Panc1 (cell line): ENCODE measurements at regions not wholly inside any gene's neighbourhood (a gene's known extent, or its start where the extent isn't known, plus 50 kb on each side); places are given as distances from the start of the nearest gene placed in this dataset.

ENCODE experiments used
- ATAC-seq: fragments of 200-7000 bp; cut with Tn5 transposase; 2 replicates; pipeline ENCODE4 v1.9.1; 2020; ENCODE audit warnings: mild to moderate bottlenecking, moderate library complexity
- BruUV-seq: library from RNA; stranded (reverse); fragments of 400-500 nt; replicated peaks from 2 replicates; lab custom pipeline; 2021; lab: Mats Ljungman, UMichigan
- CTCF ChIA-PET: fragments of 300-600 bp; sonication (Branson Sonifier 250); formaldehyde crosslinking; loops from one replicate; lab custom pipeline; 2022; ENCODE audit warnings: antibody characterized with exemption; lab: Charles Lee
- POLR2A ChIA-PET: fragments of 300-600 bp; sonication (Branson Sonifier 250); formaldehyde crosslinking; loops from one replicate; lab custom pipeline; 2022; ENCODE audit warnings: antibody characterized with exemption; lab: Charles Lee
- DNase-seq: peaks from one replicate; pipeline ENCODE4 v3.0.0-alpha.2; 2010; ENCODE audit warnings: low read depth, low spot score
- H3K27ac ChIP-seq: 2 replicates; pipeline ENCODE4 v1.5.1; 2011; ENCODE audit warnings: mild to moderate bottlenecking, low read length, inconsistent platforms
- H3K27me3 ChIP-seq: fragments of 200-500 bp; sonication (Bioruptor generic); 2 replicates; pipeline ENCODE4 v1.6.0; 2014; ENCODE audit warnings: low read length, inconsistent platforms; ENCODE audit not compliant: control insufficient read depth, insufficient read depth
- H3K36me3 ChIP-seq: fragments of 200-500 bp; sonication (Bioruptor generic); 2 replicates; pipeline ENCODE4 v1.5.1; 2014; ENCODE audit warnings: inconsistent platforms, mild to moderate bottlenecking, low read length, moderate library complexity; ENCODE audit not compliant: control insufficient read depth, insufficient read depth
- H3K4me1 ChIP-seq: 2 replicates; pipeline ENCODE4 v1.5.1; 2011; ENCODE audit warnings: inconsistent platforms, mild to moderate bottlenecking, low read length, moderate library complexity; ENCODE audit not compliant: control insufficient read depth, insufficient read depth
- H3K4me3 ChIP-seq, 2 experiments: 2 replicates each; pipeline ENCODE4 v1.5.1; 2011 to 2012; ENCODE audit warnings: low read depth in 2 of 2, low read length in 2 of 2, mild to moderate bottlenecking in 2 of 2, inconsistent platforms in 1 of 2, moderate library complexity in 1 of 2
- H3K9me3 ChIP-seq: fragments of 200-500 bp; sonication (Bioruptor generic); 2 replicates; pipeline ENCODE4 v1.5.1; 2014; ENCODE audit warnings: low read depth, mild to moderate bottlenecking, inconsistent platforms, low read length, moderate library complexity; ENCODE audit not compliant: control insufficient read depth, insufficient read depth
- CTCF ChIP-seq: fragments of 450-650 bp; IDR thresholded peaks from 2 replicates; pipeline ENCODE4 v1.5.1; 2017; ENCODE audit warnings: mild to moderate bottlenecking
- POLR2AphosphoS5 ChIP-seq: IDR thresholded peaks from 2 replicates; pipeline ENCODE4 v1.6.1; 2012; ENCODE audit warnings: mild to moderate bottlenecking, low read depth, low read length, moderate library complexity
- REST ChIP-seq, 2 experiments: IDR thresholded peaks; 2 replicates each; pipeline ENCODE4 v1.6.1; 2011 to 2012; ENCODE audit warnings: low read depth in 2 of 2, control low read depth in 1 of 2, low read length in 1 of 2, mild to moderate bottlenecking in 1 of 2, moderate library complexity in 1 of 2; ENCODE audit not compliant: insufficient read depth in 1 of 2
- SIN3A ChIP-seq: IDR thresholded peaks from 2 replicates; pipeline ENCODE4 v1.6.1; 2012; ENCODE audit warnings: low read depth, mild to moderate bottlenecking, low read length, moderate library complexity, borderline replicate concordance; ENCODE audit not compliant: insufficient read depth
- TCF7L2 ChIP-seq: IDR thresholded peaks from 2 replicates; pipeline ENCODE4 v1.6.1; 2011; ENCODE audit warnings: mild to moderate bottlenecking, low read depth, low read length, inconsistent platforms
- in situ Hi-C: cut with HindIII; loops from 2 replicates; pipeline ENCODE4 v1.10.0; 2016; ENCODE audit warnings: low sequenced_read_pairs, low pct_unique_long_range_greater_than_20kb
- intact Hi-C: fragments of 100-400 bp; cut with micrococcal nuclease; formaldehyde crosslinking; loops from one replicate; pipeline ENCODE4 v1.10.0; 2022; ENCODE audit not compliant: unreplicated experiment

- DNase-seq, result no peak
- Histone ChIP-seq H3K4me3 (no peak overlapping the region), H3K9me3 (no peaks in the 10 kb centered on the region), H3K4me1 (no peaks in the 10 kb centered on the region), H3K36me3 (no peaks in the 10 kb centered on the region), H3K27me3 (no peaks in the 10 kb centered on the region; the same call in 1 of the 2 replicates), H3K27ac (no peak overlapping the region)
- TF ChIP-seq REST (IDR thresholded peaks at IDR 0.05; ENCODE audit: insufficient read depth in 1 of 2, low read depth in 2 of 2, low read length in 1 of 2) (no peak), CTCF (no peak), POLR2AphosphoS5 (no peak), TCF7L2 (no peak), SIN3A (no peak)
- BruUV-seq, result no TSS peak
- in situ Hi-C loops, result no loop called here
- intact Hi-C loops, result no loop called here
- CTCF ChIA-PET, result no interaction called here
- POLR2A ChIA-PET, result no interaction called here
- ATAC-seq, result no peak
Observed at GRCh38 chr5:72656331-72656730, 149.1 kb upstream of the ZNF366 start.

GRCh38 chr5:72654231-72654630 is 147.0 kb upstream of the ZNF366 start:
- no peak for DNase-seq
- no peaks in the 10 kb centered on the region for H3K9me3 ChIP-seq
- in situ Hi-C loops (no loop called here), intact Hi-C loops (no loop called here)
- H3K4me1 ChIP-seq, result no peaks in the 10 kb centered on the region
- H3K27me3 ChIP-seq, result no peaks in the 10 kb centered on the region
- no peak overlapping the region for H3K4me3 ChIP-seq
- no TSS peak for BruUV-seq
- ChIA-PET POLR2A (no interaction called here), CTCF (no interaction called here)
- TF ChIP-seq CTCF, result no peak
- TF ChIP-seq REST (IDR thresholded peaks at IDR 0.05; ENCODE audit: insufficient read depth in 1 of 2, low read depth in 2 of 2, low read length in 1 of 2), result no peak
- no peak for TF ChIP-seq TCF7L2
- no peak for TF ChIP-seq SIN3A
- TF ChIP-seq POLR2AphosphoS5, result no peak
- H3K27ac ChIP-seq, result no peak overlapping the region
- ATAC-seq, result no peak
- no peaks in the 10 kb centered on the region for H3K36me3 ChIP-seq
